ENCODE measurements at regions not wholly inside any gene's neighbourhood (a gene's known extent, or its start where the extent isn't known, plus 50 kb on each side); places are given as distances from the start of the nearest gene placed in this dataset.

- Histone ChIP-seq H3K36me3 (replicated peaks; ENCODE audit: insufficient read depth, low read length) (no peaks in the 10 kb centered on the region), H2AFZ (ENCODE audit: low read length) (no peak overlapping the region), H3K9me2 (replicated peaks; ENCODE audit: insufficient read depth, low read length) (no peaks in the 10 kb centered on the region), H3K27me3 (replicated peaks; ENCODE audit: insufficient read depth, low read length) (no peaks in the 10 kb centered on the region), H3K27ac (ENCODE audit: low read length) (no peak overlapping the region), H3K4me1 (ENCODE audit: low read length) (no peaks in the 10 kb centered on the region), H3K9ac (ENCODE audit: low read length) (no peak overlapping the region), H3K9me3 (replicated peaks; ENCODE audit: insufficient read depth, low read length) (no peaks in the 10 kb centered on the region), H3K79me2 (ENCODE audit: low read length) (no peaks in the 10 kb centered on the region), H3K4me2 (ENCODE audit: low read depth, low read length) (no peak overlapping the region), H4K20me1 (ENCODE audit: insufficient read depth, low read length) (no peaks in the 10 kb centered on the region), H3F3A (ENCODE audit: insufficient read depth, low read length) (no peaks in the 10 kb centered on the region), H3K4me3 (ENCODE audit: low read length) (no peak overlapping the region)
- no peak for DNase-seq
- TF ChIP-seq EZH2 (optimal IDR thresholded peaks at IDR 0.05; ENCODE audit: low read depth, low read length) (no peak), EZH2phosphoT487 (IDR thresholded peaks at IDR 0.05; ENCODE audit: low read length) (no peak)
Measured at GRCh38 chr16:17605784-17606183, 135.0 kb upstream of the XYLT1 start.

GRCh38 chr16:17603626-17604025 is 132.9 kb upstream of the XYLT1 start:
- no peaks in the 10 kb centered on the region for H3K9me3 ChIP-seq (replicated peaks; ENCODE audit: insufficient read depth, low read length)
- H3K79me2 ChIP-seq (ENCODE audit: low read length): no peaks in the 10 kb centered on the region
- H3K27ac ChIP-seq (ENCODE audit: low read length): no peak overlapping the region
- no peak for TF ChIP-seq EZH2 (optimal IDR thresholded peaks at IDR 0.05; ENCODE audit: low read depth, low read length)
- TF ChIP-seq CTCF (IDR thresholded peaks at IDR 0.05; ENCODE audit: low read length): no peak
- TF ChIP-seq EZH2phosphoT487 (IDR thresholded peaks at IDR 0.05; ENCODE audit: low read length): no peak
- DNase-seq: no peak
- no peaks in the 10 kb centered on the region for H3K4me1 ChIP-seq (ENCODE audit: low read length)
- no peaks in the 10 kb centered on the region for H4K20me1 ChIP-seq (ENCODE audit: insufficient read depth, low read length)
- no peaks in the 10 kb centered on the region for H3K36me3 ChIP-seq (replicated peaks; ENCODE audit: insufficient read depth, low read length)
- H3K27me3 ChIP-seq (replicated peaks; ENCODE audit: insufficient read depth, low read length): no peaks in the 10 kb centered on the region
- H3K9me2 ChIP-seq (replicated peaks; ENCODE audit: insufficient read depth, low read length): no peaks in the 10 kb centered on the region
- H3K4me3 ChIP-seq (ENCODE audit: low read length): no peak overlapping the region
- H3F3A ChIP-seq (ENCODE audit: insufficient read depth, low read length): no peaks in the 10 kb centered on the region
- no peak overlapping the region for H3K9ac ChIP-seq (ENCODE audit: low read length)
- H3K4me2 ChIP-seq (ENCODE audit: low read depth, low read length): no peak overlapping the region
- H2AFZ ChIP-seq (ENCODE audit: low read length): no peak overlapping the region

DNA sequence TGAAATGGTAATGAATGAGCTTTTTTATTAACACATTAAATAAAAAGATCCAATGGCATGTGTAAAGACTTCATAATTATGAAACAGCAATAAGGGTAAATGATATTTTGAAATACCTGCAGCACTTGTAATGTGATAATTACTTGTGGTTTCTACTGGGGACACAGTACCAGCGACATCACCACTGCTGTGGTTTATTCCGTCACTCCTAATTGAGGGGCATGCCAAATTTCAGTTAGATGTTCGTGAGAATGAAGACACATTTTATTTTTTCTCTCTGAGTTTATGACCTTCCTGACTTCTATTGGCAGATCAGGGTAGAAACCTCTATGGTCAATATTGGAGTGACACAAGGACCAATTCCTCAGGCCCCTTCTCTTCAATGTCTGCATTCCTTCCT is 131.9 kb upstream of the XYLT1 start:
- no peak overlapping the region for H3K27ac ChIP-seq (ENCODE audit: low read length)
- no peak overlapping the region for H3K4me2 ChIP-seq (ENCODE audit: low read depth, low read length)
- TF ChIP-seq EZH2 (optimal IDR thresholded peaks at IDR 0.05; ENCODE audit: low read depth, low read length): no peak
- H2AFZ ChIP-seq (ENCODE audit: low read length): no peak overlapping the region
- H4K20me1 ChIP-seq (ENCODE audit: insufficient read depth, low read length): no peaks in the 10 kb centered on the region
- no peaks in the 10 kb centered on the region for H3K27me3 ChIP-seq (replicated peaks; ENCODE audit: insufficient read depth, low read length)
- no peaks in the 10 kb centered on the region for H3K79me2 ChIP-seq (ENCODE audit: low read length)
- H3K9me3 ChIP-seq (replicated peaks; ENCODE audit: insufficient read depth, low read length): no peaks in the 10 kb centered on the region
- H3K9ac ChIP-seq (ENCODE audit: low read length): no peak overlapping the region
- no peaks in the 10 kb centered on the region for H3K9me2 ChIP-seq (replicated peaks; ENCODE audit: insufficient read depth, low read length)
- H3K36me3 ChIP-seq (replicated peaks; ENCODE audit: insufficient read depth, low read length): no peaks in the 10 kb centered on the region
- H3K4me3 ChIP-seq (ENCODE audit: low read length): no peak overlapping the region
- no peaks in the 10 kb centered on the region for H3F3A ChIP-seq (ENCODE audit: insufficient read depth, low read length)
- no peaks in the 10 kb centered on the region for H3K4me1 ChIP-seq (ENCODE audit: low read length)
- no peak for DNase-seq

DNA sequence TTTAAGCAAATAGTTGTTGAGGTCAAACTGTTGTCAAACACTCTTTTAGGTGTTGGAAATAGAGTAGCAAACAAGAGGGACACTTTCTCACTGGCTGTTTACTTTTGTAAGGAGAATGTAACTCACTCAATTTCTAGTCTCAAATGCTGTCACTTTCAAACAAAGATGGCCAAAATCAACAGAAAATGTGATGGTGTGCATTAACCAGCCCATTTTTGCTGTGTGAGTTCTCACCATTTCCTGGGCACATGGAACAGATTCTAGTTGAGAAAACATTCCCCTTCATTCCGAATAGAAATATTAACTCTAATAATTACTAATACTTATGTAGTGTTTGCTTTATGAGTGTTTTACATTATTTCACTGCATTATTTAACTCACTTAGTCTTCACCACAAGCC is 128.2 kb upstream of the XYLT1 start:
- H3K9me2 ChIP-seq (replicated peaks; ENCODE audit: insufficient read depth, low read length): no peaks in the 10 kb centered on the region
- no peaks in the 10 kb centered on the region for H3F3A ChIP-seq (ENCODE audit: insufficient read depth, low read length)
- H3K9ac ChIP-seq (ENCODE audit: low read length): no peak overlapping the region
- no peaks in the 10 kb centered on the region for H3K9me3 ChIP-seq (replicated peaks; ENCODE audit: insufficient read depth, low read length)
- H3K4me2 ChIP-seq (ENCODE audit: low read depth, low read length): no peak overlapping the region
- H3K4me3 ChIP-seq (ENCODE audit: low read length): no peak overlapping the region
- H3K27me3 ChIP-seq (replicated peaks; ENCODE audit: insufficient read depth, low read length): no peaks in the 10 kb centered on the region
- H3K36me3 ChIP-seq (replicated peaks; ENCODE audit: insufficient read depth, low read length): no peaks in the 10 kb centered on the region
- no peak overlapping the region for H2AFZ ChIP-seq (ENCODE audit: low read length)
- H4K20me1 ChIP-seq (ENCODE audit: insufficient read depth, low read length): no peaks in the 10 kb centered on the region
- DNase-seq: no peak
- H3K4me1 ChIP-seq (ENCODE audit: low read length): no peaks in the 10 kb centered on the region
- H3K79me2 ChIP-seq (ENCODE audit: low read length): no peaks in the 10 kb centered on the region
- no peak overlapping the region for H3K27ac ChIP-seq (ENCODE audit: low read length)
- TF ChIP-seq CTCF (IDR thresholded peaks at IDR 0.05; ENCODE audit: low read length) (no peak), EZH2phosphoT487 (IDR thresholded peaks at IDR 0.05; ENCODE audit: low read length) (no peak), EZH2 (optimal IDR thresholded peaks at IDR 0.05; ENCODE audit: low read depth, low read length) (no peak)

Data from MM.1S (cell line).